ENCODE measurements at regions not wholly inside any gene's neighbourhood (a gene's known extent, or its start where the extent isn't known, plus 50 kb on each side); places are given as distances from the start of the nearest gene placed in this dataset.

GRCh38 chr13:50326271-50326670 is 311.0 kb downstream of the KCNRG start:
- TF ChIP-seq POLR2A (IDR thresholded peaks at IDR 0.05) (no peak), CTCF (IDR thresholded peaks at IDR 0.05) (no peak)

All from lower leg skin (tissue), 3 donors.